MM.1S (cell line): ENCODE measurements at regions not wholly inside any gene's neighbourhood (a gene's known extent, or its start where the extent isn't known, plus 50 kb on each side); places are given as distances from the start of the nearest gene placed in this dataset.

ENCODE experiments used
- DNase-seq: peaks from one replicate; pipeline ENCODE4 v3.0.0-alpha.2; 2015
- H2AFZ ChIP-seq: fragments of 300-600 bp; sonication (generic); 2 replicates; pipeline ENCODE4 v1.6.0; 2016; ENCODE audit warnings: antibody characterized with exemption, low read length
- H3F3A ChIP-seq: fragments of 300-600 bp; sonication (generic); 2 replicates; pipeline ENCODE4 v1.6.1; 2016; ENCODE audit warnings: mild to moderate bottlenecking, antibody characterized with exemption, low read length, moderate library complexity, mixed read lengths; ENCODE audit not compliant: insufficient read depth
- H3K27ac ChIP-seq: fragments of 300-600 bp; sonication (generic); 2 replicates; pipeline ENCODE4 v1.5.1; 2016; ENCODE audit warnings: mild to moderate bottlenecking, low read length
- H3K27me3 ChIP-seq: fragments of 300-600 bp; sonication (generic); replicated peaks from 2 replicates; pipeline ENCODE4 v1.6.0; 2016; ENCODE audit warnings: low read length; ENCODE audit not compliant: insufficient read depth
- H3K36me3 ChIP-seq: fragments of 300-600 bp; sonication (generic); replicated peaks from 2 replicates; pipeline ENCODE4 v1.6.1; 2016; ENCODE audit warnings: mild to moderate bottlenecking, low read length, mixed read lengths; ENCODE audit not compliant: insufficient read depth
- H3K4me1 ChIP-seq: fragments of 300-600 bp; sonication (generic); 2 replicates; pipeline ENCODE4 v1.6.1; 2016; ENCODE audit warnings: low read length, mixed read lengths
- H3K4me2 ChIP-seq: fragments of 300-600 bp; sonication (generic); 2 replicates; pipeline ENCODE4 v1.6.0; 2016; ENCODE audit warnings: low read depth, low read length
- H3K4me3 ChIP-seq: fragments of 300-600 bp; sonication (generic); 2 replicates; pipeline ENCODE4 v1.5.1; 2016; ENCODE audit warnings: low read length, mixed read lengths
- H3K79me2 ChIP-seq: fragments of 300-600 bp; sonication (generic); 2 replicates; pipeline ENCODE4 v1.6.1; 2016; ENCODE audit warnings: mixed run types, low read length, mixed read lengths
- H3K9ac ChIP-seq: fragments of 300-600 bp; sonication (generic); 2 replicates; pipeline ENCODE4 v1.6.1; 2016; ENCODE audit warnings: low read length, mixed read lengths
- H3K9me2 ChIP-seq: fragments of 300-600 bp; sonication (generic); replicated peaks from 2 replicates; pipeline ENCODE4 v1.6.1; 2016; ENCODE audit warnings: mild to moderate bottlenecking, low read length, mixed read lengths; ENCODE audit not compliant: insufficient read depth
- H3K9me3 ChIP-seq: fragments of 300-600 bp; sonication (generic); replicated peaks from 2 replicates; pipeline ENCODE4 v1.6.1; 2016; ENCODE audit warnings: mild to moderate bottlenecking, low read length, mixed read lengths; ENCODE audit not compliant: insufficient read depth
- H4K20me1 ChIP-seq: fragments of 300-600 bp; sonication (generic); 2 replicates; pipeline ENCODE4 v1.6.1; 2016; ENCODE audit warnings: mild to moderate bottlenecking, low read length, moderate library complexity, mixed read lengths; ENCODE audit not compliant: insufficient read depth
- EZH2 ChIP-seq: fragments of 300-600 bp; sonication (generic); optimal IDR thresholded peaks from 2 replicates; pipeline ENCODE3; 2017; ENCODE audit warnings: low read depth, mild to moderate bottlenecking, antibody characterized with exemption, low read length, mixed read lengths
- EZH2phosphoT487 ChIP-seq: fragments of 300-600 bp; sonication (generic); IDR thresholded peaks from 2 replicates; pipeline ENCODE4 v1.6.1; 2018; ENCODE audit warnings: antibody characterized with exemption, low read length
- TF ChIP-seq, protein P1 (sequence below): fragments of 300-600 bp; sonication (generic); IDR thresholded peaks from 2 replicates; pipeline ENCODE4 v1.5.1; 2016; ENCODE audit warnings: antibody characterized with exemption, low read length, mixed read lengths

DNA sequence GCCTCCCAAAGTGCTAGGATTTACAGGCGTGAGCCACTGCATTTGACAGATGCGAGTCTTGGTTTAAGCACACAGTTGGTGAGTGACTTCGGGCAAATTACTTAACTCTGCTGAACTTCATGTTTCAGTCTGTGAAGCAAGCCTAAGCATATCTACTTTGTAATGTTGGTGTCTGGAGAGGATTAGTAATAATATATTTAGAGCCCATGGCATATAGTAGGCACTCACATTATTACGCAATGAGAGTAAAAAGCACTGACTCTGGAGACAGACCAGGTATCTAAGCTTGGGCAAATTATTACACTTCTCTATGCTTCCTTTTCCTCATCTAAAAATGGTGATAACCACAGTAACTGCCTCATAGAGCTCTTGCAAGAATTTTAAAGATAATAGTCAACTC is 208.7 kb upstream of the P2RY1 start:
- Histone ChIP-seq H3K9me3 (no peaks in the 10 kb centered on the region), H3F3A (no peaks in the 10 kb centered on the region; the same call in 1 of the 2 replicates), H3K9ac (no peak overlapping the region), H3K27ac (no peak overlapping the region), H3K4me2 (no peak overlapping the region), H3K79me2 (no peaks in the 10 kb centered on the region), H3K36me3 (no peaks in the 10 kb centered on the region), H2AFZ (no peak overlapping the region), H3K9me2 (no peaks in the 10 kb centered on the region), H3K27me3 (no peaks in the 10 kb centered on the region), H3K4me1 (no peaks in the 10 kb centered on the region), H4K20me1 (no peaks in the 10 kb centered on the region), H3K4me3 (no peak overlapping the region)
- TF ChIP-seq EZH2phosphoT487 (no peak), EZH2 (no peak)
- TF ChIP-seq, protein P1, sequence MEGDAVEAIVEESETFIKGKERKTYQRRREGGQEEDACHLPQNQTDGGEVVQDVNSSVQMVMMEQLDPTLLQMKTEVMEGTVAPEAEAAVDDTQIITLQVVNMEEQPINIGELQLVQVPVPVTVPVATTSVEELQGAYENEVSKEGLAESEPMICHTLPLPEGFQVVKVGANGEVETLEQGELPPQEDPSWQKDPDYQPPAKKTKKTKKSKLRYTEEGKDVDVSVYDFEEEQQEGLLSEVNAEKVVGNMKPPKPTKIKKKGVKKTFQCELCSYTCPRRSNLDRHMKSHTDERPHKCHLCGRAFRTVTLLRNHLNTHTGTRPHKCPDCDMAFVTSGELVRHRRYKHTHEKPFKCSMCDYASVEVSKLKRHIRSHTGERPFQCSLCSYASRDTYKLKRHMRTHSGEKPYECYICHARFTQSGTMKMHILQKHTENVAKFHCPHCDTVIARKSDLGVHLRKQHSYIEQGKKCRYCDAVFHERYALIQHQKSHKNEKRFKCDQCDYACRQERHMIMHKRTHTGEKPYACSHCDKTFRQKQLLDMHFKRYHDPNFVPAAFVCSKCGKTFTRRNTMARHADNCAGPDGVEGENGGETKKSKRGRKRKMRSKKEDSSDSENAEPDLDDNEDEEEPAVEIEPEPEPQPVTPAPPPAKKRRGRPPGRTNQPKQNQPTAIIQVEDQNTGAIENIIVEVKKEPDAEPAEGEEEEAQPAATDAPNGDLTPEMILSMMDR = no peak
- no peak for DNase-seq

- DNase-seq = no peak
- H3K79me2 ChIP-seq = no peaks in the 10 kb centered on the region
- no peaks in the 10 kb centered on the region; the same call in 1 of the 2 replicates for H3F3A ChIP-seq
- no peak overlapping the region for H2AFZ ChIP-seq
- no peak overlapping the region for H3K4me3 ChIP-seq
- H3K9me2 ChIP-seq = no peaks in the 10 kb centered on the region
- no peaks in the 10 kb centered on the region for H3K9me3 ChIP-seq
- no peak overlapping the region for H3K4me2 ChIP-seq
- TF ChIP-seq EZH2phosphoT487 (no peak), EZH2 (no peak)
- TF ChIP-seq, protein P1 = no peak
- no peaks in the 10 kb centered on the region for H3K4me1 ChIP-seq
- H3K27ac ChIP-seq = no peak overlapping the region
- H3K9ac ChIP-seq = no peak overlapping the region
- no peaks in the 10 kb centered on the region for H4K20me1 ChIP-seq
- no peaks in the 10 kb centered on the region for H3K27me3 ChIP-seq
- H3K36me3 ChIP-seq = no peaks in the 10 kb centered on the region
Measured at GRCh38 chr3:152628496-152628895, 206.4 kb upstream of the P2RY1 start.

DNA sequence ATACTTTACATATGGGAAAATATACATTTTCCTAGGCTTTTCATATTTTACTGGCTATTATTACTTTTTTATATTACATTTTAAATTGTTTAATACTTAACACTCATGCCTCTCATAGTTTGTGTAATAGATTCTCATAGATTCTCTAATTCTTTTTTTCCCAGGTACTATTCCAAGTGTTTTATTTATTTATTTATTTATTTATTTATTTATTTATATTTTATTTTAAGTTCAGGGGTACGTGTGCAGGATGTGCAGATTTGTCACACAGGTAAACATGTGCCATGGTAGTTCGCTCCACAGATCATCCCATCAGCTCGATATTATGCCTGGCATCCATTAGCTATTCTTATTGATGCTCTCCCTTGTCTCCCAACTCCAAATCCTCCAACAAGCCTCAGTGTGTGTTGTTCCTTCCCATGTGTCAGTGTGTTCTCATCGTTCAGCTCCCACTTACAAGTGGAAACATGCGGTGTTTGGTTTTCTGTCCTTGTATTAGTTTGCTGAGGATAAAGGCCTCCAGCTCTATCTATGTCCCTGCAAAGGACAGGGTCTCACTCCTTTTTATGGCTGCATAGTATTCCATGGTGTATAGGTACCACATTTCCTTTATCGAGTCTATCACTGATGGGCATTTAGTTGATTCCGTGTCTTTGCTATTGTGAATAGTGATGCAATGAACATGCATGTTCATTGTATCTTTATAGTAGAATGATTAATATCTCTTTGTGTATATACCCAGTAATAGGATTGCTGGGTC is 205.4 kb upstream of the P2RY1 start:
- no peaks in the 10 kb centered on the region for H3K9me3 ChIP-seq
- H3K27me3 ChIP-seq = no peaks in the 10 kb centered on the region
- H3K4me3 ChIP-seq = no peak overlapping the region
- H3K4me1 ChIP-seq = no peaks in the 10 kb centered on the region
- no peaks in the 10 kb centered on the region for H3K36me3 ChIP-seq
- no peak overlapping the region for H3K9ac ChIP-seq
- no peak overlapping the region for H2AFZ ChIP-seq
- H3K9me2 ChIP-seq = no peaks in the 10 kb centered on the region
- TF ChIP-seq, protein P1 = no peak
- TF ChIP-seq EZH2 = no peak
- no peak for TF ChIP-seq EZH2phosphoT487
- H4K20me1 ChIP-seq = no peaks in the 10 kb centered on the region
- no peaks in the 10 kb centered on the region for H3K79me2 ChIP-seq
- H3K4me2 ChIP-seq = no peak overlapping the region
- DNase-seq = no peak
- H3F3A ChIP-seq = no peaks in the 10 kb centered on the region; the same call in 1 of the 2 replicates
- no peak overlapping the region for H3K27ac ChIP-seq
